KMS-11 (cell line): ENCODE measurements at regions not wholly inside any gene's neighbourhood (a gene's known extent, or its start where the extent isn't known, plus 50 kb on each side); places are given as distances from the start of the nearest gene placed in this dataset.
"Not testable (repeated sequence)": the region's sequence is repeated elsewhere in the genome, so short reads cannot be mapped to it uniquely, and the experiment has no call there.

ENCODE experiments used
- H2AFZ ChIP-seq: fragments of 200-600 bp; sonication (generic); 2 replicates; pipeline ENCODE4 v1.6.1; 2016; ENCODE audit warnings: antibody characterized with exemption, mixed run types, low read depth
- H3K27ac ChIP-seq: fragments of 200-600 bp; sonication (generic); 2 replicates; pipeline ENCODE4 v1.6.1; 2016; ENCODE audit warnings: mild to moderate bottlenecking, mixed run types
- H3K27me3 ChIP-seq: fragments of 200-600 bp; sonication (generic); 2 replicates; pipeline ENCODE4 v1.6.1; 2017; ENCODE audit warnings: mild to moderate bottlenecking, low read depth, mixed run types, moderate library complexity; ENCODE audit not compliant: insufficient read depth
- H3K36me3 ChIP-seq: fragments of 200-600 bp; sonication (generic); 2 replicates; pipeline ENCODE4 v1.6.1; 2017; ENCODE audit warnings: mild to moderate bottlenecking, mixed run types; ENCODE audit not compliant: insufficient read depth
- H3K4me1 ChIP-seq: fragments of 200-600 bp; sonication (generic); 2 replicates; pipeline ENCODE4 v1.6.1; 2016; ENCODE audit warnings: mild to moderate bottlenecking, low read depth, mixed run types; ENCODE audit not compliant: poor library complexity, severe bottlenecking
- H3K4me2 ChIP-seq: fragments of 200-600 bp; sonication (generic); 2 replicates; pipeline ENCODE4 v1.7.0; 2016; ENCODE audit warnings: mild to moderate bottlenecking, mixed run types
- H3K4me3 ChIP-seq: fragments of 200-600 bp; sonication (generic); IDR thresholded peaks from 2 replicates; pipeline ENCODE4 v1.6.1; 2017; ENCODE audit warnings: low read depth, low read length, mixed read lengths; ENCODE audit not compliant: insufficient read depth
- H3K79me2 ChIP-seq: fragments of 200-600 bp; sonication (generic); 2 replicates; pipeline ENCODE4 v1.6.1; 2016; ENCODE audit warnings: low read depth, mixed run types; ENCODE audit not compliant: insufficient read depth
- H3K9ac ChIP-seq: fragments of 200-600 bp; sonication (generic); 2 replicates; pipeline ENCODE4 v1.6.1; 2016; ENCODE audit warnings: mild to moderate bottlenecking, mixed run types
- H4K20me1 ChIP-seq: fragments of 200-600 bp; sonication (generic); 2 replicates; pipeline ENCODE4 v1.6.1; 2016; ENCODE audit warnings: mild to moderate bottlenecking, mixed run types; ENCODE audit not compliant: insufficient read depth
- TF ChIP-seq, protein P1 (sequence below): fragments of 200-600 bp; sonication (generic); conservative IDR thresholded peaks from 2 replicates; pipeline ENCODE4 v1.6.1; 2017; ENCODE audit warnings: low read depth, mild to moderate bottlenecking, antibody characterized with exemption, low read length, moderate library complexity, mixed read lengths

DNA sequence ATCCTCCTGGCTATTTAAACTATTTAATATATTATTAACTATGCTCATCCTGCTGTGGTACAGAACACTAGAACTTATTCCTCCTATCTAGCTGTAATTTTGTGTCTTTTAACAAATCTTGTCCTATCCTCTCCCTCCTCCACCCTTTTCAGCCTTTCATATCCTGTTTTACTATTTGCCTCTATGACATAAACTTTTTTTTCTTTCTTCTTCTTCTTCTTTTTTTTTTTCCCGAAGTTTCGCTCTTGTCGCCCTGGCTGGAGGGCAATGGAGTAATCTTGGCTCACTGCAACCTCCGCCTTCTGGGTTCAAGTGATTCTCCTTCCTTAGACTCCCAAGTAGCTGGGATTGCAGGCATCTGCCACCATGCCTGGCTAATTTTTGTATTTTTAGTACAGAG lies 201.5 kb downstream of the LPIN1 start:
- TF ChIP-seq, protein P1, sequence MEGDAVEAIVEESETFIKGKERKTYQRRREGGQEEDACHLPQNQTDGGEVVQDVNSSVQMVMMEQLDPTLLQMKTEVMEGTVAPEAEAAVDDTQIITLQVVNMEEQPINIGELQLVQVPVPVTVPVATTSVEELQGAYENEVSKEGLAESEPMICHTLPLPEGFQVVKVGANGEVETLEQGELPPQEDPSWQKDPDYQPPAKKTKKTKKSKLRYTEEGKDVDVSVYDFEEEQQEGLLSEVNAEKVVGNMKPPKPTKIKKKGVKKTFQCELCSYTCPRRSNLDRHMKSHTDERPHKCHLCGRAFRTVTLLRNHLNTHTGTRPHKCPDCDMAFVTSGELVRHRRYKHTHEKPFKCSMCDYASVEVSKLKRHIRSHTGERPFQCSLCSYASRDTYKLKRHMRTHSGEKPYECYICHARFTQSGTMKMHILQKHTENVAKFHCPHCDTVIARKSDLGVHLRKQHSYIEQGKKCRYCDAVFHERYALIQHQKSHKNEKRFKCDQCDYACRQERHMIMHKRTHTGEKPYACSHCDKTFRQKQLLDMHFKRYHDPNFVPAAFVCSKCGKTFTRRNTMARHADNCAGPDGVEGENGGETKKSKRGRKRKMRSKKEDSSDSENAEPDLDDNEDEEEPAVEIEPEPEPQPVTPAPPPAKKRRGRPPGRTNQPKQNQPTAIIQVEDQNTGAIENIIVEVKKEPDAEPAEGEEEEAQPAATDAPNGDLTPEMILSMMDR, result no peak
- H3K27ac ChIP-seq, result no peak overlapping the region
- H3K27me3 ChIP-seq, result no peaks in the 10 kb centered on the region
- H3K4me2 ChIP-seq, result no peak overlapping the region
- H3K4me1 ChIP-seq, result no peaks in the 10 kb centered on the region
- H2AFZ ChIP-seq, result no peak overlapping the region
- H3K79me2 ChIP-seq, result no peaks in the 10 kb centered on the region
- H4K20me1 ChIP-seq, result no peaks in the 10 kb centered on the region
- H3K36me3 ChIP-seq, result no peaks in the 10 kb centered on the region
- H3K4me3 ChIP-seq, result no peak overlapping the region
- H3K9ac ChIP-seq, result no peak overlapping the region

- H3K27me3 ChIP-seq, result no peaks in the 10 kb centered on the region
- H3K4me3 ChIP-seq, result no peak overlapping the region
- H3K4me1 ChIP-seq, result no peaks in the 10 kb centered on the region
- H3K4me2 ChIP-seq, result no peak overlapping the region
- H3K27ac ChIP-seq, result no peak overlapping the region
- no peak overlapping the region for H3K9ac ChIP-seq
- H3K79me2 ChIP-seq, result no peaks in the 10 kb centered on the region
- TF ChIP-seq, protein P1, result no peak
- H3K36me3 ChIP-seq, result no peaks in the 10 kb centered on the region
- no peak overlapping the region for H2AFZ ChIP-seq
- H4K20me1 ChIP-seq, result no peaks in the 10 kb centered on the region
Measured at GRCh38 chr2:11949732-11950523, 203.5 kb downstream of the LPIN1 start.

DNA sequence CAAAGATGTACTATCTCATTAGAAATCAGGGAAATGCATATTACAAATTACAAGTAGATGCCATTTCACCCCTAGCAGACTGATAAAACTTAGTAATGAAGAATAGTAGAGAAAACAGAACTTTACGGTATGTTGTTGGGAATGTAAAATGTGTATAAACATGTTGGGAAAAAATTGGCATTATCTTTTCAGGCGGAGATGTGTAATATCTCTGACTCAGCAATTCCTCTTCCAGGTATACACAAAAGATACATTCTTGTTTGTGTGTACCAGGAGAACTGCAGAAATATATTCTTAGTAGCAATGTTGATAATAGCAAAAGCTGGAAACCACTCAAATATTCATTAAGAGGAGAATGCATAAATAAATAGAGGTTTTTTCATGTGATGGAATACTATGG lies 204.5 kb downstream of the LPIN1 start:
- no peak overlapping the region for H2AFZ ChIP-seq
- TF ChIP-seq, protein P1, result no peak
- no peaks in the 10 kb centered on the region for H3K4me1 ChIP-seq

GRCh38 chr2:11951492-11951891 lies 205.1 kb downstream of the LPIN1 start:
- H3K27ac ChIP-seq, H3K27me3 ChIP-seq, H3K36me3 ChIP-seq, H3K4me1 ChIP-seq, H2AFZ ChIP-seq, H4K20me1 ChIP-seq, H3K9ac ChIP-seq, H3K4me2 ChIP-seq, H3K4me3 ChIP-seq, H3K79me2 ChIP-seq: not testable (repeated sequence)

More for the DNA sequence above, 204.5 kb downstream of the LPIN1 start:
- no peak overlapping the region for H3K9ac ChIP-seq
- H4K20me1 ChIP-seq, result no peaks in the 10 kb centered on the region
- H3K4me3 ChIP-seq, result no peak overlapping the region
- H3K27ac ChIP-seq, result no peak overlapping the region
- no peaks in the 10 kb centered on the region for H3K36me3 ChIP-seq
- H3K4me2 ChIP-seq, result no peak overlapping the region
- H3K27me3 ChIP-seq, result no peaks in the 10 kb centered on the region
- H3K79me2 ChIP-seq, result no peaks in the 10 kb centered on the region

GRCh38 chr2:11953258-11953657 lies 206.8 kb downstream of the LPIN1 start:
- Histone ChIP-seq H3K79me2 (no peaks in the 10 kb centered on the region), H3K27me3 (no peaks in the 10 kb centered on the region), H3K27ac (no peak overlapping the region), H4K20me1 (no peaks in the 10 kb centered on the region), H3K4me2 (no peak overlapping the region), H3K36me3 (no peaks in the 10 kb centered on the region), H2AFZ (no peak overlapping the region), H3K4me1 (no peaks in the 10 kb centered on the region), H3K9ac (no peak overlapping the region), H3K4me3 (no peak overlapping the region)
- TF ChIP-seq, protein P1, result no peak
